HG02678 (cell line): ENCODE measurements at regions not wholly inside any gene's neighbourhood (a gene's known extent, or its start where the extent isn't known, plus 50 kb on each side); places are given as distances from the start of the nearest gene placed in this dataset.

Source experiments
- ATAC-seq: cut with Tn5 transposase; IDR thresholded peaks from one replicate; pipeline ENCODE4 v1.9.1; 2021; ENCODE audit warnings: mild to moderate bottlenecking, moderate library complexity; ENCODE audit not compliant: unreplicated experiment

GRCh38 chr14:81668626-81669274 lies 135.1 kb upstream of the SEL1L start:
- no peak for ATAC-seq

DNA sequence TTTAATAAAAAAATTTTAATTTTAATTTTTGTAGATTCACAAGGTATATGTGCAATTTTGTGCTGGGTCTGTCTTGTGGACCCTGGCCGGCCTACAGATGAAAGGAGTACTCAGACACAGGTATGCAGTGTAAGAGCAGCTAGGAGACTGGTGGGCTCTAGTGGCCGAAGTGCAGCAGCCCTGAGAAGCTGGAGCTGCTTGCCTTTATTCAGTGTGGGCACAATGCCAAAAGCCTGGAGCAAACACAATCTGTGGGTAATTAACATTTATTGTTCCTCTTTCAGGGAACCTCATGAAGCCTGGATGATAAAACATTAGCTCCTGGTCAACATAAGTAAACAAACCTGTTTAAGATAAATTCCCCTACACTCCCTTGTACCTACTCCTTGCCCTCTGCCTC lies 135.7 kb upstream of the SEL1L start:
- no peak for ATAC-seq

GRCh38 chr14:81673930-81674329 lies 140.3 kb upstream of the SEL1L start:
- ATAC-seq, result no peak

- no peak for ATAC-seq
Observed at GRCh38 chr14:81676395-81676794, 142.7 kb upstream of the SEL1L start.

GRCh38 chr14:81676879-81677278 lies 143.2 kb upstream of the SEL1L start:
- ATAC-seq, result no peak

- no peak for ATAC-seq
Observed at GRCh38 chr14:81677736-81678135, 144.1 kb upstream of the SEL1L start.

- no peak for ATAC-seq
Observed at GRCh38 chr14:81679226-81679625, 145.6 kb upstream of the SEL1L start.

DNA sequence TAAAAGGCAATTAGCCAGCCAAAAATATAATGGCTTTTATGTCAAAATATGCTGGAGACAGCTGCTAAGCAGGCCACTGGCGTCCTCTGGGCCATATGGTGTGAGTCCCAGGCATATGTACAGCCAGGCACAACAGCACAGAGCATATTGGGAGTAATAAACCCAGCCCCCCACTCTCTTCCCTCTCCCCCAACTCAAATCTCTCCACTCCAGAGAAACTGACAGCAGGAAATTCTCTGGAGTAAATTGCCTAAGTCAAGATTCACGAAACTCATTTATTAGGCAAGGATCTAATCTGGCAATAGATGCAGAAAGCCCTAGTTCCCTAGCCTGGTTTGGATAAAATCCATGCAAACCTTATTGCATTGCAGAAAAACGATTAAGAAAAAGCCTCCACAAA lies 147.9 kb upstream of the SEL1L start:
- no peak for ATAC-seq

GRCh38 chr14:81682134-81682533 lies 148.5 kb upstream of the SEL1L start:
- ATAC-seq, result no peak

DNA sequence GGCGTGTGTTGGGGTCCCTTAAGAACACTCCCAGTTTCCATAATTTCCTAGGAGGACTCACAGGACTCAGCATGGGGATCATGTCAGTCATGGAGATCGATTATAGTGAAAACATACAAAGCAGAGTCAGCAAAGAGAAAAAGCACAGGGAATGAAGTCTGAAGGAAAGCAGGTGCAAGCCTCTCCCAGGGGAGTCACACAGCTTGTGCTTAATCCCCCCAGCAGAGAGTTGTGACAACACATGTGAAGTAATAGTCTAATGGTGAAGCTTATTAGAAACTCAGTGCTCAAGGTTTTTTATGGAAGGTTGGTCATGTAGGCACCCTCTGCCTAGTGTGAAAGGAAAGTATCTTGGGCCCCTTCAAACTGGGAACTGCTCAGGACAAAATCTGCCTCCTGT lies 149.0 kb upstream of the SEL1L start:
- ATAC-seq, result no peak

DNA sequence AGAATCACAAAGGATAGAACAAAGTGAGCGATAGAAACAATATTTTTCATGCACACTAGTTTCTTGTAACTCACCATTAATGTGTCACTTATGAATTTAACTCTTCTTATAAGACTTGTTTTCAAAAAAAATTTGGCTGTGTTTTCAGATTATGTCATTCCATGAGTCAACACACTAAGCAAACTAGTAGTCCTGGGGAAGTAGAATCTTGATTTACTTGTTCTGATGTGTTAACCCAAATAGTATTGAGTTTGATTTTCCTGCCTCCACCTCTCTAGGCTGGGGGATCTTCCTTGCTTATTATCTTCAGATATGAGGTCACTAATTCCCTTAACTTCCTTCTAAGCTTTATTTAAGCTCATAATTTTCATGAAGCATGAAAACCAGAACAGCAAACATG lies 151.0 kb upstream of the SEL1L start:
- no peak for ATAC-seq

DNA sequence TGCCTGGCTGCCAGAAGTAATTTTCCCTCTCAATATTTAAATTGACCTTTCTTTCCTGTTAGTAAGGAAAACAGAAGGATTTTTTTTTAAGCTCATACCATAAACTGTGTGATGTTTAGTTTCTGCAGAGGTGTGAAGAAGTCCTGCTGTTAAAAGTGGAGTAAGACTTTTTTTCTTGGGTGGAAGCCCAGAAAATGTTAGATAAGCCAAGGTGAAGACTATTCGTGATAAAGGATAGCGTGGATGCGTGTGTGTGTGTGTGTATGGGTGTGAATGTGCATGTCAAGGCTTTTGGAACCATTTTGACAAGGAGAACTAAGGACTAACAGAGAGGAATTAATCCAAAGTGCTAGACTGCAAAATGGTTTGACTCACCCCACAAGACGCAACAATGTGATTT lies 152.9 kb upstream of the SEL1L start:
- no peak for ATAC-seq

- no peak for ATAC-seq
Observed at GRCh38 chr14:81691931-81692330, 158.3 kb upstream of the SEL1L start.

- no peak for ATAC-seq
Observed at GRCh38 chr14:81694419-81694818, 160.8 kb upstream of the SEL1L start.

- ATAC-seq, result no peak
Observed at GRCh38 chr14:81709681-81710080, 176.0 kb upstream of the SEL1L start.

- no peak for ATAC-seq
Observed at GRCh38 chr14:81710232-81710845, 176.7 kb upstream of the SEL1L start.

DNA sequence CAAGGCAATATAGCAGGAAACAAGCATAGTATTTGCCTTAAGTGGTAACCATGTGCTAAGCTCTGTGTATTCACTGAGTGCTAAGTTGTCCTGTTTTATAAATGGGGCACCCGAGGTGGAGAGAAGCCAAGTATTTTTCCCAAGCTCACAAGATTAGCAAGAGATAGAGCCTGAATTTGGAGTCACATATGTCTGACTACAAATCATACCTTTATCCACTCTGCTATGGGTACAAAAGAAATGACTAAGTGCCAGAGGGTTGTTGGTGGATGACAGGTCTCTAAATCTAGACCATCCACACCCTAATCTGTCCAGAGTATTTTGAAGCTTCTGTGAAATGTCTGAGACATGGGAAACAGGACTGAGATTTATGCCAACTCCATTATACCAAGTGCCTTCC lies 182.1 kb upstream of the SEL1L start:
- ATAC-seq, result no peak

DNA sequence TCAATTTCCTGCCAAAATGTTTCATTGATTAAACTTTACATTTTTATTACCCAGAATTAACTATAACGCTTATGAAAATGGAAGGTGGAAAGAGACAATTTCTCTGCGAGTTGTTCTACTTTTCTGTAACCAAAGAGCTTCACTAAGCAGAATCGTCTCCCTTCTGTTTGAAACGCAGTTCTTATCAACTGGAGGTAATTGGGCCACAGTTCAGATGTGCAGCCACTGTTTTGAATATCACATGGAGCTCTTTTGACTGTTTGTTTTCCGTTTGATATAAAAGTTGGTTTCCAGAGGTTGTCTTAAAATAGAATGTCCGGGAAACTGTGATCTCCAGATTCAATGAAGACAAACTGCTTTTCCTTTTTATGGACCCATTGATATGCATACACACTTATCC lies 183.3 kb upstream of the SEL1L start:
- no peak for ATAC-seq

GRCh38 chr14:81723956-81724355 lies 190.3 kb upstream of the SEL1L start:
- no peak for ATAC-seq

DNA sequence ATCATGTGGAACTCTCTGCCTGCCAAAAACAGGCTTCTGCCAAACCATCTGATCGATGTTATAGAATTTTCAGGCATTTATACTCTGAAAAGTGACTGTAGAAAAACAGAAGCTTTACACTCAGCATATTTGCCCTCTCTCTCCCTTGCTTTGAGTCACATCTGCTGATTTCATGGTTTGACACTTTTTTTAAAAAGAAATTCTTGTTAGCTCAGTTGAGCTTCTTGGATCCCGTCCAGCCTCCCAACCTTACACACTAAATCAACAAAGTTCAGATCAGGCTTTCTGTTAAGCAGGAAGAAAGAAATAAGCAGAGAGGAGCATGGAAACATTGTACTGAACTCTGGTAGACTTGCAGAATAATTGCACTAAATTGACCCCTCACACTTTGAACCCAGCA lies 193.6 kb upstream of the SEL1L start:
- ATAC-seq, result no peak

- no peak for ATAC-seq
Observed at GRCh38 chr14:81728447-81728846, 194.8 kb upstream of the SEL1L start.

DNA sequence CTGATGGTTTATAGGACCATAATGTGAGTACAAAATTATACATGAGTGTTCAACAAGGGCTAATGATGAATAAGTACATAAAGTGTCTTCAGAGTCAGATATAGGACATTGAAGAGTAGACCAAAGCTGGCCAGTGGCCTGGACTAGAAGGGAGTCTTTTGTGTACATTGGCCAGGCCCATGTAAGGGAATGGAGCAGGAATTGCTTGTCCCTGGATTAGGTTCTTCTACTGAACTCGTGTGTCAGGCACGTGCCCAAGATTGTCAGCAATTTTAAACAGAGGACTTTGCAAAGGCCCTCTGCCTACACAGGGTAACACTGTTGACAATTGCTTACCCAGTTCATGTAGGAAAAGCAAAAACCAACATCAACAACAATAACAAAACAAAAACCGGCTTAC lies 196.0 kb upstream of the SEL1L start:
- ATAC-seq, result no peak

DNA sequence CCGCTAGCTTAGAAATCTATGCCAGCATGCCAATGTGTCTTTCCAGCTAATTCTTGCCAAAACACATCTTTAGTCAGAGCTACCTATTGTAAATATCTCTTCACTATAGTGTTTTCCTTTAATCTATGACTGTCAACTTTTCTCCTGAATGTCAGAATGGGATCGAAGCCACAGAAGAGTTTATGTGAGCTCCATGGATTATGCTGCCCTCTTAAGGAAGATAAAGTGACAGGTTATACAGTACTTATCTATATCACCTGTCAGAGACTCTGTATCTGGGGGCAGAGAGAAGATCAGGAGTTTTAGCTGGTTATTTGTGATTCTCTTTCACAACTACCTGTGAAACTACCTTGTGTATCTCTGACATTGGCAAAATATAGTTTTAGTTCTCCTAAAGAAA lies 204.3 kb upstream of the SEL1L start:
- no peak for ATAC-seq
